DMS 273 (cell line): ENCODE measurements at regions not wholly inside any gene's neighbourhood (a gene's known extent, or its start where the extent isn't known, plus 50 kb on each side); places are given as distances from the start of the nearest gene placed in this dataset.
"Not testable (repeated sequence)": the region's sequence is repeated elsewhere in the genome, so short reads cannot be mapped to it uniquely, and the experiment has no call there.

Source experiments
- DNase-seq: peaks from one replicate; lab custom pipeline; 2025; ENCODE audit not compliant: unreplicated experiment; lab: John Stamatoyannopoulos, UW

DNA sequence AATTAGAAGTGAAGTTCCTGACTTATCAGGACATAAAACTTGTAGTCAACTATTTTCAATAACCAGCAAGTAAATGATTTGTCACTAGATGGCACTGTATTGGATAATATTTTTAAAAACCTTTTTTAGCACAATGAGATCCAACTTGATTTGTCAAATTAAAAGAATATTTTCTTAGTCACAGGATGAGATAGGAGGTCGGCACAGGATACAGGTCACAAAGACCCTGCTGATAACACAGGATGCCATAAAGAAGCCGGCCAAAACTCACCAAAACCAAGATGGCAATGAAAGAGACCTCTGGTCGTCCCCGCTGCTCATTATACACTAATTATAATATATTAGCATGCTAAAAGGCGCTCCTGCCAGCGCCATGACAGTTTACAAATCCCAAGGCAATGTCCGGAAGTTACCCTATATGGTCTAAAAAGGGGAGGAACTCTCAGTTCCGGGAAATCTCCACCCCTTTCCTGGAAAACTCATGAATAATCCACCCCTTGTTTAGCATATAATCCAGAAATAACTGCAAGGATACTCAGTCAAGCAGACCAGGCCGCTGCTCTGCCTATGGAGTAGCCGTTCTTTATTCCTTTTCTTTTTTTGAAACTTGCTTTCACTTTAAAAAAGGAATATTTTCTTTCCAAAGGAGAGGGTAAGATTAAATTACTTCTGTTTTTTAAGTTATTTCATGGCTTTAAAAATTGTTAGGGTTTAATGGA lies 255.7 kb upstream of the MKLN1 start:
- peak; percentile 91 for DNase-seq

GRCh38 chr7:131072505-131073091 lies 255.1 kb upstream of the MKLN1 start:
- DNase-seq: peak; percentile 58

DNA sequence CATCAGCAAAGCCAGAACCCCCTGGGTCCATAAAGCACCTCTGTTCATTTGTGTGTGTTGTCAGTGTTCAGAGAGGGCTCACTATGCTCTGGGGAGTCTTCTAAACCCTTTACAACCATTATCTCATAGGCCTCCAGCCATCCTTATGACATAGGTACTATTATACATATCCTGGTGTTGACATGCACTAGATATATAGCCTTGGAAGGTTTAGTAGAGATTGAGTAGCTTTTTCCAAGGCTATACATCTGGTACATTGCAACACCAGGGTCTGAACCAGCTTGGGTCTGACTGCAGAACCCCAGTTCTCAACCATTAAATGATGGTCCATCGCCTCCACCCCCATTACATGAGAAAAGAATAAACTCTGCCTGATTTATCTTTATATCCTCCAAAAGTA lies 253.6 kb upstream of the MKLN1 start:
- no peak for DNase-seq

DNA sequence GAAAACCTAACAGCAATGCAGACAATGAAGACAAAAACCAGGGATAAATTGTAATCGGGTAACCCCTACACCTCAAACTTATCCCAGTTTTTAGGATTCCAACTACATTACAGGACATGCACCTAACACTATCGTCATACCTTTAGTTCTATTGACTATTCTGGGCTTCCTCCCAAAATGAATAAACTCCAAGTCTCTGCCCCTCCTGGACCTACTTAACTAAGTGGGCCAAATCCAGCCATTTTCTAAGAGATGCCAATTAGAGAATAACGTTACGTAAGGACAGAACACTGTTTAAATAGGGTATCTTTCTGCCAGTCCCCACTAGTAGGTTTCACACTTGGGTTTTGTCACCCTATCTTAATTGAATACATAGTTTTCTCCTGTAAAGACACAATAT lies 253.1 kb upstream of the MKLN1 start:
- no peak for DNase-seq

DNA sequence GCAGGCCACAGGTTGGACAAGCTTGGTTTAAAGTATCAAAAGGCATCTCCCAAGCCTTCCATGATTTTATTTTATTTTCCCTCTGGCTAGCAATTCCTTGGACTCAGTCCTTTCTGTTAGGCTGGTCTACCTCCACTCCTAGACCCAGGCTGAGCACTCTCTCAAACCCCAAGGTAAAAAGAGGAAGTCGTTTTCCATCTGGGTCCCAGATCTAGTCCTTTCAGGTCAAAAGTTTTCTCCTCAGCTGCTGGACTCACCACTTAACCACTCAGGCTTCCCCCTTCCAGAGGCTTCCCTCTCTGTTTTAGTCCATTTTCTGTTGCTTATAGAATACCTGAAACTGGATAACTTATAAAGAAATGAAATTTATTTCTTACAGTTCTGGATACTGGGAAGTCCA lies 252.3 kb upstream of the MKLN1 start:
- DNase-seq: no peak

- no peak for DNase-seq
Observed at GRCh38 chr7:131076032-131076431, 251.6 kb upstream of the MKLN1 start.

DNA sequence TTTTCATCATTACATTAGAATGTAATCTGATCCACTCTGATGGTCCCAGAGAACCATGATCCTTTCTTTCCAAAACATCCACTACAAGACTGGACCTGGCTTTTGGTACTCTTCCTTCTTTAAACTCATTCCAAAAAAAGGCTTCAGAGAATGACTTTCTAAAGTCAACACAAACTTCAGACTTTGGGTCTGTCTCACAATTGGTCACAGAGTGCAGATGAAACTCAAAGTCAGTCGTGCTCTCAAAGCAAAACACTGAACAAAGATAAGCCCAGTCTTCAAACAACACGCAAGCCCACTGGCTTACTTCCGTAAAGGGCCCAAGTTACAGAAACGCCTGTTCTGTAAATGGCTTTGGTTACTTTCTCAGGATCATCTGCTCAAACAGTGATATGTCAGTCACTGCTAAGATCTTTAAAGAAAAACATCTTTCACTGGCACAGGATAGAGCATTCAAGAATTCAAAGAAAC lies 250.9 kb upstream of the MKLN1 start:
- no peak for DNase-seq

- DNase-seq: no peak
Observed at GRCh38 chr7:131077735-131078134, 249.9 kb upstream of the MKLN1 start.

DNA sequence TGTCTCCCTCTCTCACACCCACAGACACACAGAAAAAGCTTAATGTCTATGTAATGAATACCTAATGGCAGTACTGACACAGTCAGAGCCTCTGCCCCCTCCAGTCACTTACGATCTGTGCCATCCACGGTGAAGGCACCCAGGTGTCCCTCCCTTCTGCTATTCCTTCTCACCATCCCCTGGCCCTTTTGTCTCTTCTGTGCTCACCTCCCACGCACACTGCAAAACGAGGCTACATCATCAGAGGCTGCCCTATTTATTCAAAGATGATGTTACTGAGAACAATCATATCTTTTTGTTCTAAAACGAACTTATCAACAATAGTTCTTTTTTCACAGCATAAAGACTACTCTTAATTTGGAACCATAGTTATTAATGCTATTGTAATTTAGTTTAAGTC lies 246.9 kb upstream of the MKLN1 start:
- no peak for DNase-seq

GRCh38 chr7:131081308-131081707 lies 246.4 kb upstream of the MKLN1 start:
- no peak for DNase-seq

- no peak for DNase-seq
Observed at GRCh38 chr7:131083781-131084180, 243.9 kb upstream of the MKLN1 start.

- not testable (repeated sequence) for DNase-seq
Observed at GRCh38 chr7:131084336-131084735, 243.3 kb upstream of the MKLN1 start.

GRCh38 chr7:131087756-131088658 lies 239.7 kb upstream of the MKLN1 start:
- DNase-seq: no peak

DNA sequence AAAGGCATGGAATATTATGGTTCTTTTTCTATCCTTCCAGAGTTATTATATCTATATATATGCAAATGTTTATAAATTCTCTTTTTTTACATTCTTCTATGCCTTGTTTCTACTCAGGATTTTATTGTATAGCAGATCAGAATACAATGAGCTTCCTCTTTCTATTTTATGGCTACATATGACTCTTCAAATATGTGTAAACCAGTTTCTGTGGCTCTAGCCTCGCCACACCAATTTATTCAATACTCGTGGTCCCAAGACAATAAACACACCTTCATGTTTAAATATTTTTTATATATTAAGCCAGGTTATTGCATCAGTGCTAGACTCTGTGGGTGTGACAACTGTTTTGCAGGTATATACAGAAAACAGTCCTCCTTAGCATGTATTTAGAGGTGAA lies 237.5 kb upstream of the MKLN1 start:
- no peak for DNase-seq

- DNase-seq: no peak
Observed at GRCh38 chr7:131090886-131091692, 236.6 kb upstream of the MKLN1 start.

- DNase-seq: no peak
Observed at GRCh38 chr7:131094685-131095084, 233.0 kb upstream of the MKLN1 start.

- no peak for DNase-seq
Observed at GRCh38 chr7:131095346-131095745, 232.3 kb upstream of the MKLN1 start.

DNA sequence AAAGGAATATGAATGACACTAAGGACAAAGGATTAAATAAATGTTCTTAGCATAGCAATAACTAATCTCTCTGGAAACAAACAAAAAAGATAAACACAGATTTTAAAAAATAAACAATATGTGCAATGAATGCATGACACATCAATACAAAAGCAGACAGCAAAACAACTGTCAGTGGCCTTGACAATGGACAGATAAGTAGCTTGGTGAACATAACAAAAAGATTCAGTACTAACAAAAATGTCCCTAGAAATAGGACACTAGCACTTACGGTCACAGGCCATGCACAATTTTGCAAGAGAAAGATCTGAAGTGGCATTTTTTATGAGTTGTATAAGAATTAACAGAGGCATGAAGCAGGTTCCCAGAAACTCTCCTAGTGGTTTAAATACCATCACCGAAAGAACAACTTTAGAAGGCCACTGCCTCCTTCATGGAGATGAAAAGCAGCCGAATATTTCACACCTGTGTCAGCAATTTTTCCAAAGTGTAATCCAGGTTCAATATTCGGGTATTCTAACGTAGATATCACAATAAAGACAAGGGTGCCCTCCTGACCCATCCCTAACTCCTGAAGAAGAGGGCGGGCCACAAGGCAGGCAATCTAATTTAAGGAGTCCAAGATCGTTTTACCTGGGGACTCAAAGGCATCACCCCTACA lies 231.3 kb upstream of the MKLN1 start:
- DNase-seq: no peak

GRCh38 chr7:131097662-131098376 lies 229.9 kb upstream of the MKLN1 start:
- DNase-seq: no peak

- DNase-seq: no peak
Observed at GRCh38 chr7:131098527-131098926, 229.1 kb upstream of the MKLN1 start.
